ENCODE measurements at regions not wholly inside any gene's neighbourhood (a gene's known extent, or its start where the extent isn't known, plus 50 kb on each side); places are given as distances from the start of the nearest gene placed in this dataset.

DNA sequence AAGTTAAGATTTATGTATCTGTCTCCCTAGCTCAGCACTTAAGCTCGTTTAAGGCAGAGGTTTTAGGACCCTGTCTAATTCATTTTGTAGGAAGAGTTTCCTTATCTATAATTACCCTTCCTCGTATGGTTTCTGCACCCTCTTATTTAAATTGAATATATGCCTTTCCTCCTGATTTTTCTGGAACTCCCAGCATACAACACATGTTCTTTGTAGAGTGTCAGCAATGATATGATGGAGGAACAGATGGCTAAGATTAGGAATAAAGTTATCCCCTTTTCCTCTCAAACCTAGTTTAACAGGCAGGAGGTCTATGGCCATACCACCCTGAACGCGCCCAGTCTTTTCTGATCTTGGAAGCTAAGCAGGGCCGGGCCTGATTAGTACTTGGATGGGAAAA, 359.5 kb downstream of the PCDH17 start:
- no peak for TF ChIP-seq SUZ12 (IDR thresholded peaks at IDR 0.05; ENCODE audit: extremely low read depth, insufficient read depth, insufficient read length)
- no peak for TF ChIP-seq ZNF274 (IDR thresholded peaks at IDR 0.05; ENCODE audit: low read depth, low read length)

Measured in NT2/D1 (cell line).